AG09319 (cell line): ENCODE measurements at regions not wholly inside any gene's neighbourhood (a gene's known extent, or its start where the extent isn't known, plus 50 kb on each side); places are given as distances from the start of the nearest gene placed in this dataset.

Experiments
- DNase-seq: peaks from one replicate; pipeline ENCODE4 v3.0.0-alpha.2; 2010; ENCODE audit warnings: low read depth; ENCODE audit errors: extremely low read depth
- CTCF ChIP-seq: IDR thresholded peaks from 2 replicates; pipeline ENCODE4 v1.5.1; 2011; ENCODE audit warnings: low read depth, mild to moderate bottlenecking, inconsistent platforms, low read length, moderate library complexity

GRCh38 chr13:108408672-108409071, 139.2 kb downstream of the TNFSF13B start:
- DNase-seq: no peak

GRCh38 chr13:108409730-108410129, 140.2 kb downstream of the TNFSF13B start:
- DNase-seq: no peak
- TF ChIP-seq CTCF: no peak

More at GRCh38 chr13:108408672-108409071, 139.2 kb downstream of the TNFSF13B start:
- TF ChIP-seq CTCF: no peak

GRCh38 chr13:108419768-108420167, 150.2 kb downstream of the TNFSF13B start:
- no peak for DNase-seq
- TF ChIP-seq CTCF: no peak

- TF ChIP-seq CTCF: no peak
- DNase-seq: no peak
Observed at GRCh38 chr13:108425056-108425455, 155.5 kb downstream of the TNFSF13B start.

- no peak for DNase-seq
- no peak for TF ChIP-seq CTCF
Observed at GRCh38 chr13:108426893-108427292, 157.4 kb downstream of the TNFSF13B start.

- DNase-seq: no peak
- no peak for TF ChIP-seq CTCF
Observed at GRCh38 chr13:108427355-108427754, 157.8 kb downstream of the TNFSF13B start.

GRCh38 chr13:108428691-108429090, 159.2 kb downstream of the TNFSF13B start:
- DNase-seq: no peak
- no peak for TF ChIP-seq CTCF
